GM21381 (cell line): ENCODE measurements at regions not wholly inside any gene's neighbourhood (a gene's known extent, or its start where the extent isn't known, plus 50 kb on each side); places are given as distances from the start of the nearest gene placed in this dataset.
"Not testable (repeated sequence)": the region's sequence is repeated elsewhere in the genome, so short reads cannot be mapped to it uniquely, and the experiment has no call there.

ENCODE experiments used
- ATAC-seq: cut with Tn5 transposase; IDR thresholded peaks from one replicate; pipeline ENCODE4 v1.9.1; 2021; ENCODE audit warnings: mild to moderate bottlenecking, moderate library complexity; ENCODE audit not compliant: unreplicated experiment

DNA sequence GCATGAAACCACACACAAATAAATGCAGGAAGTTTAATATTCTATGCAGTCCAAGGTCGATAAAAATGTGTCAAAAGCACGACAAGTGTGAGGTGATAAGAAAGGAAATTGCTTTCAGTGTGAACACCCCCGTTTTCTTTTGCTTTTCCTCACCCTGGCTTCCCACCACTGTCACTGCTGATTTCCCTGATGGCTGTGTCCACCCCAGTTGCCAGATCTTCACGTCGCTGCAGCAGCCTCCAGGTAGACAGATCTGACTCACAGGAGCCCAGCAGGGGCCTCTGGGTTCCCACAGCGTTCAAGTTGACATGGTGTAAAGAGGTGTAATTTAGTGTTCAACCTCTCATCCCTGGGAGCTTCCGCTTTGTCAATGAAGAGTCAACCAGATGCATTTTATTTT lies 128.0 kb upstream of the TACR1 start:
- ATAC-seq: no peak

DNA sequence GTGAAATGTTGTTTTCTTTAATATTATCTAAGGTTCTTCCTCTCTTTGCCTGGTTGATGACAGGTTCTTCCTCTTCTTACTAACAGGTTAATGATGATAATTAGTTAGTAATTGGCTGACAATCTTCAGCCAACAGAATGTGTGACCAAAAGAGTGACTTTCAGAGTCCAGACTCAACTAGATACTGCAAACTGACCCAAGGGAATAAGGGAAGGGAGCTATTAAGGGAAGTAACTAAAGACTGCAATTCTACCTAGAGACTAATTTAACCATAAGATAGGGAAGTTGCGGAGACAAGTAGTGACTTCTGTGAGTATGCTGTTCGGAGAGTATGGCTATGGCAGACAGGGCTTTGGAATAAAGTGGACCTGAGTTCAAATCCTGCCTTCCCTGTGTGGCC lies 127.3 kb upstream of the TACR1 start:
- ATAC-seq: no peak

DNA sequence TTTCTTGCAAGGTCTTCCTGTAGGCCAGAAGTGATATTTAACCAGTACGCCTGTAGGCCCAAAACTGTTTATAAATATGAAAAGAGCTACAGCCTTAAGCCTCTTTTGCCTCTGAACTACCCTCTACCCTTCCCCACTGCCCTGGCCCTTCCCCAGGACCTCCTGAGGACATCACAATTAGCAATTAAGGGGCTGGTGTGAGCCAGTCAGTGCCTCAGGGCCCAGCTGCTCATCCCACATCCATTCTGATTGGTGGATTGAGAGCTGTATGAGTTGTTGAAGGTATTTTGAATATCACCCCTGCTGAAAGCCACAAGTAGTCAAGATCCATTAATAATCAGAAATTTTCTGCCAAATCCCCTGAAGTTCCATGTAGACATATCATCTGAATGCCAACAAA lies 126.3 kb upstream of the TACR1 start:
- ATAC-seq: no peak

DNA sequence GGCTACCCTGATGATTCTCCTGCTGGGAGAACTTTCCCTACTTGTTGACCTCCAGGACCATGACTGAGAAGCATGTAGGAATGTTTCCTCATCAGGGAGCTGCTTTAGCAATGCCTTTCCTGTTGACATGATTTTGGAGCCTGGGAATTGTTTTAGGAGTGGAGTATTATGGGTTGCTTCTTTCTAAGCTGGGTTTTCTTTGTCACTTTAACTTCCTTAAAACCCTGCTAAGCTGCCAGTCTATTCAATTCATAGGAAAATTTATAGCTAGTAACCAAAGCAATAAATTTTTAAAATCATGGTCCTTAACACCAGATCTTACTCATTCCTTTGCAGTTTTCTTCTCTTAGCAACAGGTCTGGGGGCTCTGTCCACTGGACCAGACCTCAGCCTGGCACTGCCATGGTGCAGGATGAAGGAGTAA lies 125.6 kb upstream of the TACR1 start:
- no peak for ATAC-seq

DNA sequence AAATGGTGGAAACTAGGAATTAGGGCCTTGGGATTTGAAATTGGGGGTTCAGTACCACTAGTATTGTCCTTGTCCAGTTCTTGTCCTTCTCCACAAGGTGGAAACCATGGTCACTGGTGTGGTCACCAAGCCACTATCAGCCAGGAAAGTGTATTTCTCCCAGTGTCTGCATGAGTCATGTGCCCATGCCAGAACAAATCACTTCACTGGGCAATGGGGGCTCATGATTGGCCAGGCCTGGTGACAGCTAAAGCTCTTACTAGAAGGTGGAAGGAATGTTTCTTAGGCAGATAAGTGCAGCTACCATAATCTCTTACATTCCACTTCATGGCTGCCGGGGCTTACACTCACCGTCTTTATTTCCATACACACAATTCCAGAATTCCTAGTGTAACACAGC lies 124.8 kb upstream of the TACR1 start:
- ATAC-seq: no peak

- ATAC-seq: no peak
Measured at GRCh38 chr2:75321599-75321922, 122.2 kb upstream of the TACR1 start.

GRCh38 chr2:75320898-75321598 lies 121.7 kb upstream of the TACR1 start:
- no peak for ATAC-seq

GRCh38 chr2:75319951-75320350 lies 120.6 kb upstream of the TACR1 start:
- no peak for ATAC-seq

GRCh38 chr2:75317802-75318201 lies 118.5 kb upstream of the TACR1 start:
- no peak for ATAC-seq

GRCh38 chr2:75317316-75317715 lies 118.0 kb upstream of the TACR1 start:
- ATAC-seq: no peak

DNA sequence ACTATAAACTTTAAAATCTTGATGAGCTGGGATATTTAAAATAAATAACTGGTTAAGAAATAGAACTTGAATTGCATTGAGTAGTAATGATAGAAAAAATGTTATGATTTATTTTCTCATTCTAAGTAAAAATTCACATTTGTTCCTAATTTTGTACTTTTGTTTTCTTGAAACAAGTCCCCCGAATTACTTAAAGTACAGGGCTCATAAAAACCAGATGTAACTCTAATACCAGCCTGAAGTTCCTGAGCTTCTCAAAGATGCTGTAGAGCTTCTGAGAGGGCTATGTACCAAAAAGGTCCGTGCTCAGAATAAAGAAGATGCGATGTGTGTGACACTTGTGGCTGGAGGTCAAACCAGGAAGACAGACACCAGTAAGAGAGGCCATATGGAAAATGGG lies 116.1 kb upstream of the TACR1 start:
- no peak for ATAC-seq

DNA sequence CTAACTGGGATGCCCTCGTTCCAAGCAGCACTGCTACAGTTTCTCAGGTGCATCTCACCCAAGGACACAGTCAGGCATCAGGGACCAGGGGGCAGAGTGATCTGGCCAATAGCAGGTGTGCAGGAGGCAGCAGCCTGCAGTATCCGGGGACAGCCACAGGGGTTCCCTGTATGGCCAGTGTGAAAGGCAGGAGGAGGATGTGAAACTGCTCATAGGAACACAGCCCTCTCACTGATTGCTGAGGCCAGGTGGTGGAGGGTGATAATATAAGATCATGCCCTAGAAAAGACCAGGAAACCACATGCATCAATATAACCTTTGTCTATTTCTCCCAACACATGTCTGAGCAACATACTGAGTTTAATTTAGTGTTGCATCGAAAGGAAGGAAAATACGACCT lies 112.7 kb upstream of the TACR1 start:
- peak; percentile 100 for ATAC-seq

DNA sequence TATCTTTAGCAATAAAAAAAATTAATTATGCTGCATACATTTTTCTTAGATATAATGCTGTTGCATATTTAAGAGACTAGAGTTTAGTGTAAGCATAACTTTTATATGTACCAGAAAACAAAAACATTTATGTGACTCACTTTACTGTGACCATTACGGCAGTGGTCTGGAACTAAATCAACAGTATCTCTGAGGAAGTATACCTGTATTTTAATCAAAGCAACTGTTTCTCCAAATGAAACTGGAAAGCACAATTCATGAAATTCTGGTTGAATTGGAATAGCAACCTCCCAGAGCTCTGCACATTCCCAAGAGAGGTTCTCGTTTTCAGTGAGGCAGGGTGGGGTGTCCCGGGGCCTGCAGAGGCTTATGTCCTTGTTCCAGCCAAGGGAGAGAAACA lies 112.2 kb upstream of the TACR1 start:
- ATAC-seq: no peak

GRCh38 chr2:75310876-75311275 lies 111.6 kb upstream of the TACR1 start:
- no peak for ATAC-seq

DNA sequence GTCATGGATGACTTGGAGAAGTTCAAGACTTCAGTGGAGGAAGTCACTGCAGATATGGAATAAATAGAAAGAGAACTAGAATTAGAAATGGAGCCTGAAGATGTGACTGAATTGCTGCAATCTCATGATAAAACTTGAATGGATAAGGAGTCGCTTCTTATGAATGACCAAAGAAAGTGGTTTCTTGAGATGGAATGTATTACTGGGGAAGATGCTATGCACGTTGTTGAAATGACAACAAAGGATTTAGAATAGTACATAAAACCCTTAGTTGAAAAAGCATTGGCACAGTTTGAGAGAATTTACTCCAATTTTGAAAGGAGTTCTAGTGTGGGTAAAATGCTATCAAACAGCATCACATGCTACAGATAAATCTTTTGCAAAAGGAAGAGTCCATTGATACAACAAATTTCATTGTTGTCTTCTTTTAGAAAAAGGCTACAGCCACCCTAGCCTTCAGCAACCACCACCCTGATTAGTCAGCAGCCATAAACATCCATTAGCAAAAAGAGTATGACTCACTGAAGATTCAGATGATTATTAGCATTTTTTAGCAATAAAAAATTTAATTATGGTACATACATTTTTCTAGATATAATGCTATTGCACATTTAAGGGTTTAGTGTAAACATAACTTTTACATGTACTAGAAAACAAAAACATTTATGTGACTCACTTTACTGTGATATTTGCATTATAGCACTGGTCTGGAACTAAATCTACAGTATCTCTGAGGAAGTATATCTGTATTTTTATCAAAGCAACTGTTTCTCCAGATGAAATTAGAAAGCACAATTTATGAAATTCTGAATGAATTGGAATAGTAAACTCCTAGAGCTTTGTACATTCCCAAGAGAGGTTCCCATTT lies 110.5 kb upstream of the TACR1 start:
- no peak for ATAC-seq

DNA sequence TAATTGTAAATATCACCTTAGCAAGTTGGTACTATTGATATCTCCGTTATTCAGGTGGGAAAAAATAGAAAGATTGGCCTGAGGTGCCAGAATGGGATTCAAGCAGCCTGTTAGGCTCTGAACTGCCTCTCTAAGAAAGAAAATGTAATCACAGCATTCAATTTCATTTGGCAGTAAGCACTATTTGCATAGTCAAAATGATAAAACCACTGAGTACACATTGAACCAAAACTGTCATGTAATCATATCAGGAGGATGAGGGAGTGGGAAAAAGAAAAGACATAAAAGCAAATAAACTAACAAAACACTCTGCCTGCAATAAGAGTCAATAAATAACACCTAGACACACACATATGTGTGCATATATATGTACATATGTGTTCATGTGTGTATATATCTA lies 103.9 kb upstream of the TACR1 start:
- ATAC-seq: no peak

GRCh38 chr2:75294362-75294761 lies 95.0 kb upstream of the TACR1 start:
- no peak for ATAC-seq

GRCh38 chr2:75292826-75293225 lies 93.5 kb upstream of the TACR1 start:
- no peak for ATAC-seq

GRCh38 chr2:75290600-75291150 lies 91.4 kb upstream of the TACR1 start:
- no peak for ATAC-seq

- ATAC-seq: no peak
Measured at GRCh38 chr2:75289771-75290170, 90.5 kb upstream of the TACR1 start.

GRCh38 chr2:75289178-75289577 lies 89.9 kb upstream of the TACR1 start:
- ATAC-seq: not testable (repeated sequence)

DNA sequence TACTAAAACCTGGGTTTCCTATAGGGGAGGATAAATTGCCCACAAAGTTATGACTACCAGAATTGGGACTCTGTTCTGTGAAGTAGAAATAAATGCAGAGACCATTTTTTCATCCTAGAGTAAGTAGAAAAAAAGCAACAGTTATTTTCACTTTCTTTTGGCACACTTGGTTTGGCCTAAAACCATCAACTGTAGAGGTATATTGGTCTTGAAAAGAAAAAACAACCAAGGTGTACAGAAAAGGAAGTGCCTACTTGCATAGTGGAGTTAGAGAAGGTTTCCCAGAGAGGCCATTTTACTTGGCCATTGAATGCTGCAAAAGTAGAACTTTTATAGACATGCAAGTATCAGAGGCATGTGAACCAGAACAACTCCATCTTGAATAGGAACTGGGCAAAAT lies 89.4 kb upstream of the TACR1 start:
- ATAC-seq: no peak
